GM19395 (cell line): ENCODE measurements at regions not wholly inside any gene's neighbourhood (a gene's known extent, or its start where the extent isn't known, plus 50 kb on each side); places are given as distances from the start of the nearest gene placed in this dataset.
"Not testable (repeated sequence)": the region's sequence is repeated elsewhere in the genome, so short reads cannot be mapped to it uniquely, and the experiment has no call there.

Experiments
- ATAC-seq: cut with Tn5 transposase; IDR thresholded peaks from one replicate; pipeline ENCODE4 v1.9.1; 2021; ENCODE audit warnings: mild to moderate bottlenecking, moderate library complexity; ENCODE audit not compliant: unreplicated experiment

DNA sequence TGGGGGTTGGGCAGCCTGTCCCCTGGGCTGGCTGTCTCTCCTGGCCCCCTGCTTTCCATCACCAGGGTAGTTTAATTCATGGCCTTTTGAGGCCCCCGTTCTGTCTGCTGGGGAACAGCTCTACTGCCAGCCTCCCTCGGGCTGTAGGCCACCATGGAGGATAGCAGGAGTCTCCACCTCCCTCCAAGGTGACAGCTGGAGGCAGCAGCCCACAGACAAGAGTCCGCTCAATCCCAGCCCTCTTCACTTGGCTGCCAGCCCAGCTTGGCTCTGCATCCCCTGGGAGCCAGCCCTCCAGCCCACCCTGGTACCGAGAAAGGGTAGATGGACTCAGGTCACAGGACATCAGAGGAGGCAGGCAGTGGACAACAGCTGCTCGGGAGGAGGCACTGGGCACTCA, 194.6 kb upstream of the SDK2 start:
- ATAC-seq = no peak

DNA sequence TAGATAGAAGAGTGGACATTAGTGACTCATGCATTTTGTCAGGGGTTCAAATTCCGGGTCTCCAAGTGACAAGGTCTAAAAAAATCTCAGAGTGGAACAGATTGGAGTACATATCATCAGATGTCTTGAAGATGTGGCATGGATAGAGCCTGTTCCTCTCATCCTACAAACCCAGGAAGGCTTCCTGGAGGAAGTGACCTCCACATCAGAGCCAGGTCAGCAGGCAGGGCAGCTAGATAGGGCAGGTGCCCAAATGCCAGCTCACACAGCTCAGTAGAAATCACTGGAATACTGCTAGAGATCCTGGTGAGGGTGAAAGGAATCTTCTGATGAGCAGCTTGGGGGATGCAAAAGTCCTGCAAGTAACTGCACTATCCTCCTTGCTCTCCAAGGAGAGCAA, 196.6 kb upstream of the SDK2 start:
- ATAC-seq = no peak

DNA sequence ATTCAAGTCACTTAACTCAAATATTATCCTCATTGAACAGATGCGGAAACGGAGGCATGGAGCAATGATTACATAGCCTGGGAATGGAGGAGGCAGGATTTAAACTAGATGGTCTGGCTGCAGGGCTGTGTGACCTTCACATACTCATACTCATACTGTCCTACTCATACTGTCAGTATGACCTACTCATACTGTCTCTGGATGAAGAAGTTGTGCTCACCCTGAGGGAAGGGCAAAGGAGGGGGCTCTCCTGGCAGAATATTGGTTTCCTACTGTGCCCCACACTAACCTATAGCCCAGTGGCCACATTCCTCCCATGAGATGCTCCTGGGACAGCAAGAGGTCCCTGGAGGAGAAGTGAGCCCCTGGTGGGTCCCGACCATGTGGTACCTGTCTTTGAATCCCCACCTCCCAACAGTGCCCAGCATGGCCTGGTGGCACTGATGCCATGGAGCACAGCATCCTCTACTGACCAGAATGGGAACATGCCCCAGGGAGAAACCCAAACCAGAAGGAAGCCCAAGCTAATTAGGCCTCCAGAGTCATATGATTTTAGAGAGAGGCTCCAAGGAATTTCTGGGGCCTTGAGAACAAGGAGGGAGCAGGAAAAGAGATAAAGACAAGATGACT, 197.3 kb upstream of the SDK2 start:
- ATAC-seq = no peak

DNA sequence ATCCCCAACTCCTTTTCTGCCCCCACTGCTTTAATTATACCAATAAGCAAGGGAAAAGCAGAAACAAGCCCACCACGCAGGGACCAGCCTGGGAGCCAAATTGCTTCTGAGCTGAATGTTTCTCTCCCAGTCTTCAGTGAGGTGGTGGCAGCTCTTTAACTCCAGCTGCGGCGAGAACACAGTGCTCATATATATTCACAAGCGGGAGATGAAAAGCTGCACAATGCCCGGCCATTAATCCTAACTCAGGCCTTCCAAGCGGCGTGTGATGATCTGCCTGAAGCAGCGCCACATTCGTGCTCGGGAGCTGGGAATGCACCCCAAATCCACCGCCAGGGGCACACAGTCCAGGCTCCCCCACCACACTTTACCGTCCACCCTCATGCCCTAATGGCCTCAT, 203.7 kb upstream of the SDK2 start:
- ATAC-seq = no peak

DNA sequence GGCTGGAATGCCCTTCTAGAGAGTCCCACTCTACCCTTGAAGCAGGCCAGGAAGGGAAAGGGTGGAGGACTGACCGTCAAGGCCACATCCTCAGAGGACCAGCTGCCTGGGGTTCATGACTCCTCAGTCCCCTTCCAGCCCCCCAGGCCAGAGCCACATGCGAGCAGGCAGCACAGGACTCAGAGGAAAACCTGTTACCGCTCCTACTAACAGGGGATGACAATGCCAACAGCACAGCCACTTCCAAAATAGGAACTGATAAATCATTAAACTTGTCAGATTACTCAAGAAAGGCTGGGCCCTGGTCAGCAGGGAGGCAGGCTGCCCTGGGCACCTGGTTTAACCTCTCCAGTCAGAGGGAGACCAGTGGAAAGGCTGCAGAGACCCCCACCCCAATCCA, 206.2 kb upstream of the SDK2 start:
- ATAC-seq = no peak

DNA sequence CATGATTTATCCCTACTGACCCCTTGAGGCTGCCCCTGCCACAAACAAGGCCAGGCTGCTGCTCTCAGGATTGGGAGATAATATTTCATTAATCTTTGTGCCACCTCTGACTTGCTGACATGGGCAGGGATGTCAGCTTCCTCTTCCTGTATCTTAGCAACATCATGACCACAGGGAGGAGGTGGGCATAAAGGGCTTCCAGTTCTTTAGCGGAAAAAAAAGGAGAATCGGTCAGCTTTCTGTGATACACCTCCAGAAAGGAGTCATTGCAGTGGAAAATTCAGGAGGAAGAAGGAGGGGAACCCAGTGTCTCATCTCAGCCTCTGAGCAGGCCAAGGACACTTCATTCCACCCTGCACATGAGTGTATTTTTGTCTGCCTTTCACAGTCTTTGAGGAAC, 206.8 kb upstream of the SDK2 start:
- no peak for ATAC-seq

DNA sequence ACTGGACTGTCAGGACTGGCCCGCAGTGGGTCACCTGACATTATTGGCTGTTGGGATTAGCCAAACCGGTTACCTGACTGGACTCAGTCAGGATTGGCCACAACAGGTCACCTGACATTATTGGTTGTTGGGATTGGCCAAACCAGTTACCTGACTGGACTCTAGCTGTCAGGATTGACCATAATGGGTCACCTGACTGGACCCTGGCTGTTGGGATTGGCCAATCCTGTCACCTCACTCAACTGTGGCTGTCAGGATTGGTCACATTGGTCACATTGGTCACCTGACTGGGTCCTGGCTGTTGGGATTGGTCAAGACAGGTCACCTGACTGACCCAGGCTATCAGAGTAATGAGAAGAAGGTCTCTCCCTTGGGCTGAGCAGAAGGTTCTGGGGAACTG, 207.7 kb upstream of the SDK2 start:
- no peak for ATAC-seq

DNA sequence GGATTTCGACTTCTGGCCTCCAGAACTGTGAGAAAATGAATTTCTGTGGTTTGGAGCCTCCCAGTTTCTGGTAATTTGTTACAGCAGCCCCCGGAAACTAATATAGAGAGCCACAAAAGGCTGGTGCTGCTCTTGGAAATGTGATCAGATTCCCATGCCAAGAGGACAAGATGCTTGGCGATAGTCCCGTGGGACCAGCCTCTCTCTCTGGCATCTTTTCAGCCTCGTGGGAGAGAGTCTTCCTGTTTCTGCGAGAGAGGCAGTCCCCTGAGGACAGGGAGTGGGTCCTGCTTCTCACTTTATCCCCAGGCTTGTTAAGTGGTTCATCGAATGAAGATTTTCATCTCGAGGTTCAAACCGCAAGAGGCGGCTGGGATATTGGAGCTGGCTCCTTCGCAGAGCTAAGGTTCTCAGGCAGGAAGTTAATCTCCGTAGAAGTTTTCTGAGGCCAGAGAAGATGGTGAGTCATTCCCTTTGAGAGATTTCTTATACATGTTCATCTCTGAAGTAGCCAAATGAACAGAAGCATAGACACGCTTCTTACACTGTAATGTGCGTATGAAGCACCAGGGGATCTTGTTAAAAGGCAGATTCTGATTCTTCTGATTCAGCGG, 211.6 kb upstream of the SDK2 start:
- no peak for ATAC-seq

DNA sequence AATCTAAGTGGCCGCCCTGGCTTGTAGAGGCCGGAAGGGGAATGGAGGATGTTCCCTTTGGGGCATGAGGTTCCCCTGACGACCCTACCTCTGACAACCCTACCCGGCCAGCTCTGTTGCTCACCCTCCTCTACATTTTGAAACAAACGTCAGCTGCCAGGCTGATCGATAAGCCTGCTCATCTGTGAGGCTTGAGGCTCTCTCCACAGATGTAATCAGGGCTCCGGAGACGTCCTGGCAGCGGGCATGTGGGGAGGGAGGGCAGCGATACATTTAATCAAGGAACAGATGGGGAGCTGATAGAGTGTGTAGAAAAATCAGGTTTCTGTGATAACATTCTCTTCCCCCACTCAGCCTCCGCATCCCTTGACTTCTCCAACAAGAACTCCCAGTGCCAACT, 212.3 kb upstream of the SDK2 start:
- no peak for ATAC-seq

DNA sequence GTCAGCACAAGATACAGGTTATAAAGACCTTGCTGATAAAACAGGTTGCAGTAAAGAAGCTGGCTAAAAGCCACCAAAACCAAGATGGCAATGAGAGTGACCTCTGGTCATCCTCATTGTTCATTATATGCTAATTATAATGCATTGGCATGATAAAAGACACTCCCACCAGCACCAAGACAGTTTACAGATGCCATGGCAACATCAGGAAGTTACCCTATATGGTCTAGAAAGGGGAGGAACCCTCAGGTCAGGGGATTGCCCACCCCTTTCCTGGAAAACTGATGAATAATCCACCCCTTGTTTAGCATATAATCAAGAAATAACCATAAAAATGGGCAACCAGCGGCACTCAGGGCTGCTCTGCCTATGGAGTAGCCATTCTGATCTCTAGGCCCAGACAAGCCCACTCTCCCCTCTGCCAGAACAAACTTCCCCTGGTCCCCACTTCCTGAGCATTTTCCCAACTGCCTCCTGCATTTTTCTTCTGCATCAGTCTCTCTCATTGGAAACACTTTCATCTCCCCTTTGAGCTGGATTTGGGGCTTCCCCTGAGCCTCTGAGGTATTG, 215.3 kb upstream of the SDK2 start:
- ATAC-seq = not testable (repeated sequence)

DNA sequence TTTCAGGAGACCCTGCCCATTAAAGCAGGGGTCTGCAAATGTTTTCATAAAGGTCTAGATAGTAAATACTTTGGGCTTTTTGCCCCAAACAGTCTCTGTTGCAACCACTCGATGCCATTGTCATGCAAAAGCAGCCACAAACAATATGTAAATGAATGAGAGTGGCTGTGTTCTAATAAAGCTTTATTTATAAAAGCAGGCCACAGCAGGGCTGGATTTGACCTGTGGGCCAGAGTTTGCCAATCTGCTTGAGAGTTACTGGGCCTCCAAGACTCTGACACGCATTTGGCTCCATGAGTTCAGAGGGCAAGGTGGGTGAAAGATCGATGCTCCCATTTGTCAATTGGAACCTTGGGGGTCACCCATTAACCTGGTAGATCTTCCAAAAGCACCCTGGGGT, 217.3 kb upstream of the SDK2 start:
- no peak for ATAC-seq

DNA sequence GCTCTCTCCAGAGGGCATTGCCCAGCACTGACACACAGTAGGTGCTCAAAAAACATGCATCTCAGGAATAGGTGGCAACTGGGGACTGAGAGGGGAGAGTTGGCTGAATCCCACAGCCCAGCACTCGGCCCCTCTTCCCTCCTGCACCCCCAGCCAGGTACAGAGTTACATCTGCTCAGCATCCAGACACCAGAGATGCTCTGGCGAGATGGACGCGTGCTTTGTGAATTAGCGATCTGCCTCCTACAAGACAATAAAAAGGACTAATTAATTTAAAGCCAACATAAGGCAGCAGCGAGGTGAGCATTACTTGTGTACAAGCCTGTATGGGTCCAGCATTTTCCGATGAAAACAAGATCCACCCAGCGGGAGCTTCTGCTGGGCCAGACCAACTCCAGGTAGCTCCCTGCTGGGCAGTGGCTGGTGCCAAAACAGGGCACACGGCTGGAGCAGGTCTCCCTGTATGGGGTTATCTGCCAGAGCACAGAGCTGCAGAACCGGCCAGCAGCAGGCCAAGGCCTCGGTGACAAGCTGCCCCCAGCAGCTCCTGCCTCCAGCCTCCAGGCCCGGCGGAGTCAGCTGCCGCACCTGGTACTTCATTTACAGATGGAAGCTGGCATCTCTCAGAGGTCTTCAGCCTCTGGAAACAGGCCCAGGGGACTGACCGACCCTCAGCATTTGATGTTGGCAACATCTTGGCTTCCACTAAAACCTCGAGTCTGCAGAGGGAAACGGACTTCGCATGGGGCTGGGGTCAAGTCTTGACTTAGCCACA, 219.7 kb upstream of the SDK2 start:
- no peak for ATAC-seq

DNA sequence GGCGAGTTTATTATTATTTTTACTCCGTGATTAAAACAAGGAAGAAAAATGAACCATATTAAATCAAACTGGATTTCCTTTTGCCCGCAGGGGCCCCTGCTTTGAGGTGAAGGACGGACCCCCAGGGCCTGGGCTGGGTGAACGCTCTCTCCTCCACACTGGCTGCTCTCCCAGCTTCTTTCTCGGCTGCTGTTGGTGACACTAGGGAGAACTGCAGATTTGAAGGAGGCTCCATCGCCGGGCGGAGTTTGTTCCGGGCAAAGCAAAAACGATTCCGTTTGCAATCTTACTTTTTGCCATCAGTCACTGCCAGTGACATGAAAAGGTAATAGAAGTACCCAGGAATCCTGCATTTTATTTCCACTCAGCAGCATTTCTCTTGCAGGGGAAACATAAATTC, 221.6 kb upstream of the SDK2 start:
- no peak for ATAC-seq

DNA sequence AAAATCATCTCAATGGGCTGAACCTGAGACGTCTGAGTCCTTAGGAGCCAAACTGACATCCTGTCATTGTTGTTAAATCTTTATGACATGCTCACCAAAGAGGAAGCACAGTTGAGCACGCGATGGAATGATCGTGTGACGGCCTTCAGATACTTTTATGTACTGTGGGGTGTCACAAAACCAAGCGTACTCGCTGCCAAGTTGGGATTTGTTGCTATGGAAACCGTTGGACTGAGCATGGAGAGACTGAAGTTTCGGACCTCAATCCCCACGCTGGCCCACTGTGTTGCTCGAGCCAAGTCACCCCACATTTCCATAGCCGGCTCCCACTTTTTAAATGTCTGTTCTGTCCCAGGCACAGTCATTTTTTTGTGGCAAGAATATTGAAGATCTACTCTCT, 222.8 kb upstream of the SDK2 start:
- ATAC-seq = no peak

DNA sequence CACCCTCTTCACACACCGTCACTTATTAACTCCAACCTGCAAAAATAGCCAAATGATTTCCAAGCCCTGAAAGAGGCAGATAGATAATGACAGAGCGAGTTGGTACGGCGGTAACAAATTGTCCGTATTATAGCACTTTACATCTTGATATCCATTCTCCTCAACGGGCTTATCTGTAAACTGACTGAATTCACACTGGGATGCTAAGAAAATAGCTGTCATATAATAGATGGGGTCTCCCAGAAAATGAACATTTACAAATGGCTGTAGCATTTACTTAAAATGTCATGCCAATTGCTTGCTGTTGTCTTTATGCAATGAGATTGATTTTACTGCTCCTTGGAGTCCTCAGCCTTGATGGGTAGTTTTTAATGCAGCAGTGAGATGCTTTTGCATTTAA, 225.8 kb upstream of the SDK2 start:
- no peak for ATAC-seq

DNA sequence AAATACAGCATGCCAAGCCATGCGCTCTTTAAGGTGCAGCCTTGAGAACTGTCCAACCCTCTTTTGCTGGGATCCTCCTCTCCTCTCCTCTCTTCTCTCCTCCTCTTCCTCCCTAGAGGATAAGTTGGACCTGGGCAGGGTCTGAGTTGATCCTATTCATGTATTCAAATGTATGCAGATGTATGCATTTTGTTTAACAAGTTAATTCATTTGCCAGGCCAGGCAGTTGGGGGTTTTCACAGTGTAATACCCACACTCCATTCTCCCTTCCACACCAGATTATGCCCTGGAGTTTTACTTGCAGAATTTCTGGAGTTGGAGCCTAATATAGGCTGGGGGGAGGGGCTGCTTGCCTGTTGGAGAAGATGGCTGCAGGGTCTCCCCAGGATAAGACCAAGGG, 226.2 kb upstream of the SDK2 start:
- ATAC-seq = no peak

DNA sequence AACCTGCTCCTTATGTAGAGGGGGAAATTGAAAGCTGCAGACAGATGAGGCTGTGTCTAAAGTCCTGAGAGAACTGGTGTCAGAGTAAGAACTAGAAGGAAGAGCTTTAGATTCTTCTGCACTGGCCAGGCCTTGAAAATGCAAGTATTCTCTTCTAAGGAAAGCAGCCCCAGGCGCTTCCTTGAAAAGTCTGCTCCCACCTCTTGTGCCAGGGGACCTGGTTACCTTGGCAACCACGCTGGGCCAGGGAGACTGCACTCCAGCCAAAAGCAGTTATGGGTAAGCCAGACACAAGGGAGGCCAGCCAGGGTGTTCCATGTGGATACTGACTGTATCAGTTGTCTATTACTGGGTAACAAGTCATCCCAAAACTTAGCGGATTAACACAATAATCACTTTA, 228.6 kb upstream of the SDK2 start:
- ATAC-seq = no peak

DNA sequence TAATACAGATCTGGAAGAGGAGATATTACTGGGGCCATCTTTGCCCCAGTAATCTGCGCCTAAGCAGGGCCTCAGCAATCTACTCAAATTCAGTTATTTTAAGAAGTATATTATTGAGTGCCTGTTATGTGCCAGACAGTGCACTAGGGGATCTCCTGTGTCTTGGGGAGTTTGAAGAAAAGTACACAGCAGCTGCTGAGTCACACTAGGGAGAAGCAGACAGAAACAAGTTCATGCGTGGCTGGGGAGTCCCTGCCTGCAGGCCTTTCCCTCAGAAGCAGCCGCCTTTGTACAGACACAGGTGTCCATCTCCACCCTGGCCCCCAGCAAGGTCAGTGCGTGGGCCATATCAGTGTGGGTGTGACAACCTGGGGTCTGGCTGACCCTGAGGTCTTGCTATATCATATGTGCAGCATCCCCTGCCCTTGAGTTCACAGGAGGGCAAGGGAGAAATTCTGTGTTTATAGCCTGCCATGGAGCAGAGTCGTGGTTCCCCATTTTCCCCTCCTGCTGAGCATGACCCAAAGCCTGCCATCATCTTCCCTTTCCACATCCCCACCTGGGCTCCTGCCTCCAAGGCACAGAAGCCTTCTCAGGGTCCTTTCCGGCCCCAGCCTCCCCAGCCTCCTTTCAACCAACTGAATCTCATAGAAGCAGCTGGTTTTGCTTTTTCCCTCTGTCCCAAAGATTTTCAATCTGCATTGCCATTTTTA, 229.9 kb upstream of the SDK2 start:
- ATAC-seq = no peak

DNA sequence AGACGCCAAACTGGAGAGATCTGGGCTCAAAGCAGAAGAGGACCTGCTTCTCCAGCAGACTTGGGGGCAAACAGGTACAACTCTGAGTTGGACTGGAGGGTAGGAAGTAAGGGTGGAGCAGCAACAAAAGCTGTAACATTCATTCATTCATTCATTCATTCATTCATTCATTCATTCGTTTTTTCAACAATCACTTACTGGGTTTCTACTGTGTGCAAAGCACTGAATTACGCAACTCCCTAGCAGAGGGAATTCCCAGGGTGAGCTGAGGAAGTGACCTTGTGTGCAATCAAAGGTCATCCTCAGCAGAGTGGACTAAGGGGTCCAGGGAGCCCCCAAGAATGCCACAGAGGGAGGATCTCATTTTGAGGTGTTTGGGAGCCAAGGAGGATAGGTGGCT, 231.1 kb upstream of the SDK2 start:
- no peak for ATAC-seq

DNA sequence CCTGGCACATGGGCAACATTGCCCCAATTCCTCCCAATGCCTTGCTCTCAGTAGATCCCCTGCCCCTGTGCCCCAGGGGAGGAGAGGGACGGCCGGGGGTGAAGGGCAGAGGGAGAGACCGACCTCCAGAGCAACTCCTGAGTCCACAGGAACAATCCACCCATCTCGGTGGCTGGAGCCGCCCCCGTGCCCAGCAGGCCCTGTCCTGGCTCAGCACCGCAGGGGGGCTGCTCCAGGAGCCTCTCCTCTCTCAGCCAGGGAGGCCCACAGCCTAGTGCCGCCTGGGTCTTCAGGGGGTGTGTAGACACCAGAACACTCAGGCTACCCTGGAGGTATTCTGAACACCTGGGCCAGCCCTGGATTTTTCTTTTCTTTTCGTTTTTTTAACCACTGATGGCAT, 233.7 kb upstream of the SDK2 start:
- ATAC-seq = no peak

DNA sequence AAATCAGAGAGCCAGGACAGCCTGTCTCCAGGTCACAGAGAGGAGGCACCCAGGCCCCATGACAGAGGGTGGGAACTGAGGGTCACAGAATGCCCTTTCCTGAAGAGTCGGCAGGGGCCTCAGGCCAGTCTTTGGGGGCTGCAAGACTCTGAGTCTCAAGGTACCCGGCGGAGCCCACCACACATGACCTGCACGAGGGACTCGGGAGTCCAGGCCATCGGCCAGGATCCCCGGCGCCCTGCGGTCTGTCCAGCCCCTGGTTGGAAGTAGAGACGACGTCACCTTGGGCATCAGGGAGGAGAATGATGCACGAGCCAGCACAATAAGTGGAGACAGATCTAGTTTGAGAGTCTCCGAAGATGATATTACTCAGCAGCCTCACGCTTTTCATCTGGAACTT, 234.7 kb upstream of the SDK2 start:
- ATAC-seq = no peak

DNA sequence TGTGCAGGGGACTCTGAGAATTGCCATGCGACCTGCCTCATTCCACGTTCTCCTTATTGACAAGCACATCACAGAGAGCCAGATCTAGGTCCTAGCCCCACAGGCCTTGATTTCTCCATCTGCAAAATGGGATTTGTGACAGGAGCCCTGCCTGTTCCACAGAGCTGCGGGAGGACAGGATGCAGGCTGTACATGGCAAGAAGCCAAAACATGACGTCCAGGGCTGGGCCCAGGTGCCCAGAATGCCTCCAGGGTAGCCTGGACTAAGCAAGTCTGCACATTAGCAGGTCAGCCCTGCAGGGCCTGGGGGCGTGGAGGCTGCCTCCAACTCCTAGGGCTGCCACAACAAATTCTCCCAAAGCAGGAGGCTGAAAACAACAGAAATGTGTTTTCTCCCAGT, 235.7 kb upstream of the SDK2 start:
- ATAC-seq = no peak
